ENCODE measurements at regions not wholly inside any gene's neighbourhood (a gene's known extent, or its start where the extent isn't known, plus 50 kb on each side); places are given as distances from the start of the nearest gene placed in this dataset.

GRCh38 chr11:16526947-16527346 is 170.6 kb upstream of the SOX6 start:
- TF ChIP-seq CTCF (IDR thresholded peaks at IDR 0.05; ENCODE audit: low read depth, low read length) (no peak), EZH2phosphoT487 (IDR thresholded peaks at IDR 0.05; ENCODE audit: low read depth) (no peak)
